ENCODE measurements at regions not wholly inside any gene's neighbourhood (a gene's known extent, or its start where the extent isn't known, plus 50 kb on each side); places are given as distances from the start of the nearest gene placed in this dataset.

- Histone ChIP-seq H3K4me3 (ENCODE audit: low read length) (no peak overlapping the region), H3K4me1 (ENCODE audit: control insufficient read depth, insufficient read depth, low read length) (no peaks in the 10 kb centered on the region), H3K27ac (ENCODE audit: low read length) (no peak overlapping the region), H3K36me3 (ENCODE audit: control insufficient read depth, insufficient read depth, low read length) (no peaks in the 10 kb centered on the region), H3K9me3 (ENCODE audit: control insufficient read depth, insufficient read depth, low read length) (peaks cover 9% of the 10 kb centered on the region), H3K27me3 (ENCODE audit: control insufficient read depth, insufficient read depth, low read length) (no peaks in the 10 kb centered on the region)
- no peaks in the 10 kb centered on the region for H3K27me3 Mint-ChIP-seq (ENCODE audit: low read depth in 2 of 2)
- no peak overlapping the region for H3K4me3 Mint-ChIP-seq
- H3K36me3 Mint-ChIP-seq: no peaks in the 10 kb centered on the region
- intact Hi-C loops (cut with micrococcal nuclease): no loop called here
- H3K27ac Mint-ChIP-seq: no peak overlapping the region
- ATAC-seq: no peak
- no peak for TF ChIP-seq CTCF (IDR thresholded peaks at IDR 0.05)
- H3K9me3 Mint-ChIP-seq: peaks cover 12 to 19% of the 10 kb centered on the region in 2 donors
- 100% methylated on average over 2 of the region's 3 CpGs for WGBS (ENCODE audit: insufficient coverage)
- H3K4me1 Mint-ChIP-seq: no peaks in the 10 kb centered on the region
- DNase-seq: no peak
These were observed 472.1 kb upstream of the IGFBP3 start for GRCh38 chr7:46393142-46393541.

GRCh38 chr7:46391231-46392201 is 470.4 kb upstream of the IGFBP3 start:
- no peaks in the 10 kb centered on the region for H3K27me3 ChIP-seq (ENCODE audit: control insufficient read depth, insufficient read depth, low read length)
- DNase-seq: no peak
- ATAC-seq: no peak
- Mint-ChIP-seq H3K27me3 (ENCODE audit: low read depth in 2 of 2) (no peaks in the 10 kb centered on the region), H3K4me1 (no peaks in the 10 kb centered on the region), H3K36me3 (no peaks in the 10 kb centered on the region), H3K9me3 (peaks cover 12 to 15% of the 10 kb centered on the region in 2 donors), H3K27ac (no peak overlapping the region), H3K4me3 (no peak overlapping the region)
- no peak overlapping the region for H3K27ac ChIP-seq (ENCODE audit: low read length)
- whole genome bisulfite sequencing (ENCODE audit: insufficient coverage): 59% methylated on average over 5 of the region's 5 CpGs
- no peaks in the 10 kb centered on the region for H3K36me3 ChIP-seq (ENCODE audit: control insufficient read depth, insufficient read depth, low read length)
- no peak for TF ChIP-seq CTCF (IDR thresholded peaks at IDR 0.05)
- no peaks in the 10 kb centered on the region for H3K4me1 ChIP-seq (ENCODE audit: control insufficient read depth, insufficient read depth, low read length)
- intact Hi-C loops (cut with micrococcal nuclease): no loop called here
- no peak overlapping the region for H3K4me3 ChIP-seq (ENCODE audit: low read length)
- H3K9me3 ChIP-seq (ENCODE audit: control insufficient read depth, insufficient read depth, low read length): peaks cover 9% of the 10 kb centered on the region

- Histone ChIP-seq H3K9me3 (ENCODE audit: control insufficient read depth, insufficient read depth, low read length) (peaks cover 9% of the 10 kb centered on the region), H3K4me1 (ENCODE audit: control insufficient read depth, insufficient read depth, low read length) (no peaks in the 10 kb centered on the region), H3K36me3 (ENCODE audit: control insufficient read depth, insufficient read depth, low read length) (no peaks in the 10 kb centered on the region), H3K27me3 (ENCODE audit: control insufficient read depth, insufficient read depth, low read length) (no peaks in the 10 kb centered on the region), H3K4me3 (ENCODE audit: low read length) (no peak overlapping the region), H3K27ac (ENCODE audit: low read length) (no peak overlapping the region)
- no peak overlapping the region for H3K4me3 Mint-ChIP-seq
- no peak for DNase-seq
- intact Hi-C loops (cut with micrococcal nuclease): no loop called here
- H3K27ac Mint-ChIP-seq: no peak overlapping the region
- no peak for ATAC-seq
- no peaks in the 10 kb centered on the region for H3K4me1 Mint-ChIP-seq
- no peaks in the 10 kb centered on the region for H3K36me3 Mint-ChIP-seq
- 75% methylated on average over 3 of the region's 3 CpGs for WGBS (ENCODE audit: insufficient coverage)
- H3K9me3 Mint-ChIP-seq: peaks cover 11 to 12% of the 10 kb centered on the region in 2 donors
- H3K27me3 Mint-ChIP-seq (ENCODE audit: low read depth in 2 of 2): no peaks in the 10 kb centered on the region
- no peak for TF ChIP-seq CTCF (IDR thresholded peaks at IDR 0.05)
These were observed 469.0 kb upstream of the IGFBP3 start for GRCh38 chr7:46390042-46390441.

Data from natural killer cell (primary cell).